Epithelial cell of proximal tubule (primary cell): ENCODE measurements at regions not wholly inside any gene's neighbourhood (a gene's known extent, or its start where the extent isn't known, plus 50 kb on each side); places are given as distances from the start of the nearest gene placed in this dataset.

Experiments
- DNase-seq: peaks from one replicate; pipeline ENCODE4 v3.0.0-alpha.2; 2011; ENCODE audit warnings: low read depth
- H3K4me3 ChIP-seq: 2 replicates; pipeline ENCODE4 v1.5.1; 2011; ENCODE audit warnings: low read depth, mild to moderate bottlenecking, low read length
- CTCF ChIP-seq: conservative IDR thresholded peaks from 2 replicates; pipeline ENCODE4 v1.5.1; 2012; ENCODE audit warnings: low read depth, mild to moderate bottlenecking, low read length

GRCh38 chr1:187267827-187268226, 439.1 kb downstream of the PLA2G4A start:
- H3K4me3 ChIP-seq, result no peak overlapping the region
- no peak for TF ChIP-seq CTCF
- DNase-seq, result no peak

DNA sequence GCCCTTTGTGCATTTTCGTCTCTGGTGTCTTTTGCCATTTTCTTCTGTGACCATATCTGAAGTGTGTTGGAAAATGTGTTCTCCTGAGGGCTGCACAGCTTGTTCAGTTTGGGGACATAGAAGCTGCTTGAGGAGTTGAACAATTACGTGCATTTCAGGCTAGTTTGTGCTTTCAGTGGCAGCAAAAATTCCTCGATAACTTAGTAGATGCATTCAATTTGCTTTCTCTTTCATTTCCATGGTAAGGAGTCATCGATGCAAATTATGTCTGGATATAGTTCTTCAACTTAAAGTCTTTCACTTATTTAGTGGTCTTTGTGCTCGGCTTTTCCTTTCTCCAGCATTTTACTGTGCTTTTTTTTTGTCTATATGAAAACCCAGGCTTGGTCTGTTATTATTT, 441.5 kb downstream of the PLA2G4A start:
- no peak for TF ChIP-seq CTCF
- no peak overlapping the region for H3K4me3 ChIP-seq
- DNase-seq, result no peak

DNA sequence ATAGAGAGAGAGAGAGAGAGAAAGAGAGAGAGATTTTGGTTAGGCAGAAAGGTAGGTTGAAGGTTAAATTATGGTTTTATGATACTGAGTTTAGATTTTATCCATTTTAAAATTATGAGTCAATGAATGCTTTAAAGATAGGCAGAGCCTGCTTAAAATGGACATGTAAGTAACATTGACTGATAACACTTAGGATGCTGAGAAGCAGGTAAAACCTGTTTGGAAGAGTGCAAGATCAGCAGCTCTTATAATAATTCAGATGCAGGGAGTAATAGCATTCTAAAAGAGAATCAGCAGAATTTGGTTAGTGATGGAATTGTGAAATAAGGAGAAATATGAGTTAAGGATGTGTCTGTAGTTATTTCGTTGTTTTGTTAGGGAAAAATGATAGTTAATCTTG, 446.6 kb downstream of the PLA2G4A start:
- no peak for TF ChIP-seq CTCF
- no peak overlapping the region for H3K4me3 ChIP-seq
- DNase-seq, result no peak

GRCh38 chr1:187275985-187276575, 447.3 kb downstream of the PLA2G4A start:
- TF ChIP-seq CTCF, result no peak
- H3K4me3 ChIP-seq, result no peak overlapping the region
- no peak for DNase-seq

DNA sequence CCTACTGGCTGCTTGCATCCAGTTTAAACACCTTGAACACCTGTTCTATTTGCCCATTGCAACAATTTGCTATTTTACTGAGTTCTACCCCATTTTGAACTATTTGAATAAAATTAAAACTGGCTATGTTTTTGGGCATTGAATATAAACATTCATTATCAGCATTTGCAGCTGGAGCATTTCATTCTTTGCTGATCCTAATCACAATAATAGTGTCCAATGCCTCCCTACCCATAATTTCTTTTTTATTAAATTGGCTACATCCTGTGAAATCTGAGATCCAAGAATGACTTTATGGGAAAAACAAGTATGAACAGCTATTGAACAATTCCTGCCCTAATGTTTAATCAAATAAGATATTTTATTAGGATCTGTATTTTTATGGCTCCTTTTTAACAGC, 447.9 kb downstream of the PLA2G4A start:
- H3K4me3 ChIP-seq, result no peak overlapping the region
- no peak for DNase-seq
- TF ChIP-seq CTCF, result no peak

DNA sequence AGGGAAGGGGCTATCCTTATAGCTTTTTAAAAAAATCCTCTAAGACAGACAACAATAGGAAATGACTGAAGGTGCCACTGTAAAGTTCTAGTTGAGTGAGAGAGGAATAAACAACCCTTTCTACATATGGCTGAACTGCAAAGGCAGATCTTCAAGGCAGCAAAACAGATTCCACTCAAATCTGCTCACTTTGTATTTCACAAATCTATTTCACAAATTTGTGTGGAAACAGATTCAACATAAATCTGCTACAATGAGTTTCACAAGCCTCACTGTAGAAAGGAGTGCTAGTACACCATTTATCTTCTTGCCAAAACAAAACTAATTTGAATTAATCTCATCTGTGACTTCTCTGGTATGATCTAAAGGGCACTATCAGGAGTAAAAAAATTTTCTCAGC, 451.3 kb downstream of the PLA2G4A start:
- no peak for DNase-seq
- no peak for TF ChIP-seq CTCF
- H3K4me3 ChIP-seq, result no peak overlapping the region

DNA sequence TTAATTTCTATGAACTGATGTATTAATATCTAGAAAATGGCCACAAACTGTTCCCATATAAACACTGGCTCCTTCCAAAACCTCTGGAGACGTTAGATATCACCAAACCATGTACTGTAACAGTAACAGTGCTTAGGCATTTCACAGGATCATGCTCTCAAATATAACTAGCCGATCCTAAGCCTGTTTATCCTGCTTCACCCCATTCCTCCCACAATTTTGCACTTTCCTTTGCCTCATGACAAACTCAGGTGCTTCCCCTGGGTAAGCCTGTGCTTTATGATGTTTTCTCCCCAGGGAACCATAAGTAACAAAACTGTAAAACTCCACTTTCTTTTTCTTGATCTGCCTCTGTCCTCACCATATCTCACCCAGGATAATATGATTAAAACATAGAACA, 452.3 kb downstream of the PLA2G4A start:
- H3K4me3 ChIP-seq, result no peak overlapping the region
- DNase-seq, result no peak
- TF ChIP-seq CTCF, result no peak
